ENCODE measurements at regions not wholly inside any gene's neighbourhood (a gene's known extent, or its start where the extent isn't known, plus 50 kb on each side); places are given as distances from the start of the nearest gene placed in this dataset.

- H3K9ac ChIP-seq (ENCODE audit: low read depth in 1 of 2, low read length in 2 of 2): no peak overlapping the region
- 86% methylated on average over 7 of the region's 7 CpGs for WGBS
These were observed 167.6 kb upstream of the ESRRG start for GRCh38 chr1:216890871-216891270.

GRCh38 chr1:216888731-216889130 lies 165.5 kb upstream of the ESRRG start:
- 38% methylated on average over 5 of the region's 5 CpGs for WGBS
- H3K27ac ChIP-seq (ENCODE audit: low read depth in 1 of 2, low read length in 2 of 2): no peak overlapping the region
- no peak for TF ChIP-seq NR2F2 (IDR thresholded peaks at IDR 0.05)
- TF ChIP-seq ATF3 (IDR thresholded peaks at IDR 0.05): no peak
- TF ChIP-seq, protein P1, sequence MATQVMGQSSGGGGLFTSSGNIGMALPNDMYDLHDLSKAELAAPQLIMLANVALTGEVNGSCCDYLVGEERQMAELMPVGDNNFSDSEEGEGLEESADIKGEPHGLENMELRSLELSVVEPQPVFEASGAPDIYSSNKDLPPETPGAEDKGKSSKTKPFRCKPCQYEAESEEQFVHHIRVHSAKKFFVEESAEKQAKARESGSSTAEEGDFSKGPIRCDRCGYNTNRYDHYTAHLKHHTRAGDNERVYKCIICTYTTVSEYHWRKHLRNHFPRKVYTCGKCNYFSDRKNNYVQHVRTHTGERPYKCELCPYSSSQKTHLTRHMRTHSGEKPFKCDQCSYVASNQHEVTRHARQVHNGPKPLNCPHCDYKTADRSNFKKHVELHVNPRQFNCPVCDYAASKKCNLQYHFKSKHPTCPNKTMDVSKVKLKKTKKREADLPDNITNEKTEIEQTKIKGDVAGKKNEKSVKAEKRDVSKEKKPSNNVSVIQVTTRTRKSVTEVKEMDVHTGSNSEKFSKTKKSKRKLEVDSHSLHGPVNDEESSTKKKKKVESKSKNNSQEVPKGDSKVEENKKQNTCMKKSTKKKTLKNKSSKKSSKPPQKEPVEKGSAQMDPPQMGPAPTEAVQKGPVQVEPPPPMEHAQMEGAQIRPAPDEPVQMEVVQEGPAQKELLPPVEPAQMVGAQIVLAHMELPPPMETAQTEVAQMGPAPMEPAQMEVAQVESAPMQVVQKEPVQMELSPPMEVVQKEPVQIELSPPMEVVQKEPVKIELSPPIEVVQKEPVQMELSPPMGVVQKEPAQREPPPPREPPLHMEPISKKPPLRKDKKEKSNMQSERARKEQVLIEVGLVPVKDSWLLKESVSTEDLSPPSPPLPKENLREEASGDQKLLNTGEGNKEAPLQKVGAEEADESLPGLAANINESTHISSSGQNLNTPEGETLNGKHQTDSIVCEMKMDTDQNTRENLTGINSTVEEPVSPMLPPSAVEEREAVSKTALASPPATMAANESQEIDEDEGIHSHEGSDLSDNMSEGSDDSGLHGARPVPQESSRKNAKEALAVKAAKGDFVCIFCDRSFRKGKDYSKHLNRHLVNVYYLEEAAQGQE (IDR thresholded peaks at IDR 0.05): no peak
- TF ChIP-seq, protein P2, sequence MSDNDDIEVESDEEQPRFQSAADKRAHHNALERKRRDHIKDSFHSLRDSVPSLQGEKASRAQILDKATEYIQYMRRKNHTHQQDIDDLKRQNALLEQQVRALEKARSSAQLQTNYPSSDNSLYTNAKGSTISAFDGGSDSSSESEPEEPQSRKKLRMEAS (IDR thresholded peaks at IDR 0.05): no peak
- TF ChIP-seq RAD21 (IDR thresholded peaks at IDR 0.05): no peak
- TF ChIP-seq GABPA (IDR thresholded peaks at IDR 0.05 in 1 of 2, conservative IDR thresholded peaks at IDR 0.05 in 1 of 2): no peak
- TF ChIP-seq JUND (IDR thresholded peaks at IDR 0.05): no peak
- TF ChIP-seq HNF4G (IDR thresholded peaks at IDR 0.05): no peak
- TF ChIP-seq YY1 (IDR thresholded peaks at IDR 0.05): no peak
- no peak for TF ChIP-seq FOXA1 (IDR thresholded peaks at IDR 0.05)
- TF ChIP-seq, protein P3, sequence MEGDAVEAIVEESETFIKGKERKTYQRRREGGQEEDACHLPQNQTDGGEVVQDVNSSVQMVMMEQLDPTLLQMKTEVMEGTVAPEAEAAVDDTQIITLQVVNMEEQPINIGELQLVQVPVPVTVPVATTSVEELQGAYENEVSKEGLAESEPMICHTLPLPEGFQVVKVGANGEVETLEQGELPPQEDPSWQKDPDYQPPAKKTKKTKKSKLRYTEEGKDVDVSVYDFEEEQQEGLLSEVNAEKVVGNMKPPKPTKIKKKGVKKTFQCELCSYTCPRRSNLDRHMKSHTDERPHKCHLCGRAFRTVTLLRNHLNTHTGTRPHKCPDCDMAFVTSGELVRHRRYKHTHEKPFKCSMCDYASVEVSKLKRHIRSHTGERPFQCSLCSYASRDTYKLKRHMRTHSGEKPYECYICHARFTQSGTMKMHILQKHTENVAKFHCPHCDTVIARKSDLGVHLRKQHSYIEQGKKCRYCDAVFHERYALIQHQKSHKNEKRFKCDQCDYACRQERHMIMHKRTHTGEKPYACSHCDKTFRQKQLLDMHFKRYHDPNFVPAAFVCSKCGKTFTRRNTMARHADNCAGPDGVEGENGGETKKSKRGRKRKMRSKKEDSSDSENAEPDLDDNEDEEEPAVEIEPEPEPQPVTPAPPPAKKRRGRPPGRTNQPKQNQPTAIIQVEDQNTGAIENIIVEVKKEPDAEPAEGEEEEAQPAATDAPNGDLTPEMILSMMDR (IDR thresholded peaks at IDR 0.05; ENCODE audit: low read depth, low read length, missing input control): no peak
- TF ChIP-seq EGR1 (IDR thresholded peaks at IDR 0.05; ENCODE audit: low read depth in 2 of 2): no peak
- TF ChIP-seq ZBTB33 (IDR thresholded peaks at IDR 0.05): no peak
- no peak for TF ChIP-seq HNF4A (conservative IDR thresholded peaks at IDR 0.05)

More at GRCh38 chr1:216890871-216891270, 167.6 kb upstream of the ESRRG start:
- Histone ChIP-seq H3K9me3 (ENCODE audit: control insufficient read depth in 4 of 4, low read length in 3 of 4) (no peaks in the 10 kb centered on the region), H3K4me1 (ENCODE audit: control insufficient read depth in 4 of 4, insufficient read depth in 4 of 4, low read length in 3 of 4) (no peaks in the 10 kb centered on the region), H3K27me3 (ENCODE audit: control insufficient read depth in 4 of 4, insufficient read depth in 4 of 4, low read length in 3 of 4) (peaks cover 0 to 3% (median 0%) of the 10 kb centered on the region in 4 donors), H3K27ac (ENCODE audit: low read depth in 1 of 2, low read length in 2 of 2) (no peak overlapping the region), H3K36me3 (ENCODE audit: control insufficient read depth in 4 of 4, insufficient read depth in 3 of 4, low read depth in 1 of 4, low read length in 3 of 4) (no peaks in the 10 kb centered on the region), H3K4me3 (ENCODE audit: low read depth in 1 of 3, low read length in 3 of 3) (no peak overlapping the region)
- no peak for DNase-seq (ENCODE audit: low spot score)
- TF ChIP-seq FOXA1 (IDR thresholded peaks at IDR 0.05) (no peak), HNF4G (IDR thresholded peaks at IDR 0.05) (no peak)

More at GRCh38 chr1:216888731-216889130, 165.5 kb upstream of the ESRRG start:
- H3K4me3 ChIP-seq (ENCODE audit: low read depth in 1 of 3, low read length in 3 of 3): no peak overlapping the region
- no peak overlapping the region for H3K9ac ChIP-seq (ENCODE audit: low read depth in 1 of 2, low read length in 2 of 2)
- H3K36me3 ChIP-seq (ENCODE audit: control insufficient read depth in 4 of 4, insufficient read depth in 3 of 4, low read depth in 1 of 4, low read length in 3 of 4): no peaks in the 10 kb centered on the region
- H3K4me1 ChIP-seq (ENCODE audit: control insufficient read depth in 4 of 4, insufficient read depth in 4 of 4, low read length in 3 of 4): no peaks in the 10 kb centered on the region
- H3K27me3 ChIP-seq (ENCODE audit: control insufficient read depth in 4 of 4, insufficient read depth in 4 of 4, low read length in 3 of 4): peaks cover 0 to 3% (median 0%) of the 10 kb centered on the region in 4 donors
- H3K9me3 ChIP-seq (ENCODE audit: control insufficient read depth in 4 of 4, low read length in 3 of 4): no peaks in the 10 kb centered on the region
- no peak for DNase-seq (ENCODE audit: low spot score)
